Muscle of leg (tissue), 3 donors: ENCODE measurements at regions not wholly inside any gene's neighbourhood (a gene's known extent, or its start where the extent isn't known, plus 50 kb on each side); places are given as distances from the start of the nearest gene placed in this dataset.
A peak's percentile ranks its signal among the peaks of the same experiment; 100 is the strongest.

Experiments
- DNase-seq: peaks from one replicate; pipeline ENCODE4 v3.0.0; 2013
- H3K27ac ChIP-seq: one replicate; pipeline ENCODE4 v1.5.1; 2013; ENCODE audit warnings: mild to moderate bottlenecking, low read length, control low read depth
- H3K27me3 ChIP-seq: one replicate; pipeline ENCODE4 v1.6.1; 2013; ENCODE audit warnings: low read length; ENCODE audit not compliant: control insufficient read depth, insufficient read depth
- H3K36me3 ChIP-seq: one replicate; pipeline ENCODE4 v1.6.1; 2013; ENCODE audit warnings: low read length; ENCODE audit not compliant: control insufficient read depth, insufficient read depth
- H3K4me1 ChIP-seq: one replicate; pipeline ENCODE4 v1.6.1; 2013; ENCODE audit warnings: low read length; ENCODE audit not compliant: control insufficient read depth, insufficient read depth
- H3K4me3 ChIP-seq: one replicate; pipeline ENCODE4 v1.5.1; 2013; ENCODE audit warnings: low read length, control low read depth
- H3K9me3 ChIP-seq: replicated peaks from 2 replicates; pipeline ENCODE4 v1.6.1; 2013; ENCODE audit warnings: low read depth, low read length; ENCODE audit not compliant: control insufficient read depth
- WGBS: methylation state at CpG from one replicate; pipeline ENCODE4 v1.1.5; 2013; ENCODE audit warnings: missing lambda C conversion rate; ENCODE audit not compliant: insufficient coverage; 5-methylcytosine and 5-hydroxymethylcytosine counted together

- Histone ChIP-seq H3K4me1 (no peaks in the 10 kb centered on the region), H3K4me3 (no peak overlapping the region), H3K27ac (no peak overlapping the region), H3K9me3 (no peaks in the 10 kb centered on the region), H3K36me3 (no peaks in the 10 kb centered on the region), H3K27me3 (peaks cover 2% of the 10 kb centered on the region)
- no peak for DNase-seq
- WGBS = no CpG with 5 or more reads among the region's 8 CpGs
These were observed 97.1 kb downstream of the MINAR1 start for GRCh38 chr15:79529157-79529785.

- DNase-seq = no peak
- Histone ChIP-seq H3K27me3 (no peaks in the 10 kb centered on the region), H3K27ac (no peak overlapping the region), H3K9me3 (no peaks in the 10 kb centered on the region), H3K4me3 (no peak overlapping the region), H3K4me1 (no peaks in the 10 kb centered on the region), H3K36me3 (no peaks in the 10 kb centered on the region)
- WGBS = 100% methylated on average over 1 of the region's 3 CpGs
These were observed 103.4 kb downstream of the MINAR1 start for GRCh38 chr15:79535536-79535935.

GRCh38 chr15:79538527-79538926 lies 106.4 kb downstream of the MINAR1 start:
- no peaks in the 10 kb centered on the region for H3K36me3 ChIP-seq
- H3K27me3 ChIP-seq = no peaks in the 10 kb centered on the region
- WGBS = no CpG with 5 or more reads among the region's 5 CpGs
- H3K4me1 ChIP-seq = no peaks in the 10 kb centered on the region
- H3K27ac ChIP-seq = no peak overlapping the region
- DNase-seq = no peak
- H3K4me3 ChIP-seq = no peak overlapping the region
- H3K9me3 ChIP-seq = no peaks in the 10 kb centered on the region

GRCh38 chr15:79539401-79539800 lies 107.3 kb downstream of the MINAR1 start:
- WGBS = no CpG with 5 or more reads among the region's 3 CpGs
- DNase-seq = peak; percentile 82
- Histone ChIP-seq H3K27me3 (no peaks in the 10 kb centered on the region), H3K4me3 (no peak overlapping the region), H3K4me1 (no peaks in the 10 kb centered on the region), H3K27ac (no peak overlapping the region), H3K36me3 (no peaks in the 10 kb centered on the region), H3K9me3 (no peaks in the 10 kb centered on the region)

GRCh38 chr15:79540551-79540950 lies 108.4 kb downstream of the MINAR1 start:
- no peaks in the 10 kb centered on the region for H3K4me1 ChIP-seq
- no peaks in the 10 kb centered on the region for H3K27me3 ChIP-seq
- no peak overlapping the region for H3K27ac ChIP-seq
- no peaks in the 10 kb centered on the region for H3K9me3 ChIP-seq
- WGBS = no CpG with 5 or more reads among the region's 2 CpGs
- H3K4me3 ChIP-seq = no peak overlapping the region
- no peak for DNase-seq
- no peaks in the 10 kb centered on the region for H3K36me3 ChIP-seq

GRCh38 chr15:79541196-79541595 lies 109.1 kb downstream of the MINAR1 start:
- Histone ChIP-seq H3K4me1 (no peaks in the 10 kb centered on the region), H3K27ac (no peak overlapping the region), H3K4me3 (no peak overlapping the region), H3K9me3 (no peaks in the 10 kb centered on the region), H3K27me3 (no peaks in the 10 kb centered on the region), H3K36me3 (no peaks in the 10 kb centered on the region)
- WGBS = no CpG with 5 or more reads among the region's 3 CpGs
- DNase-seq = no peak

- no peak overlapping the region for H3K27ac ChIP-seq
- H3K27me3 ChIP-seq = no peaks in the 10 kb centered on the region
- no peaks in the 10 kb centered on the region for H3K9me3 ChIP-seq
- no peak for DNase-seq
- H3K4me1 ChIP-seq = no peaks in the 10 kb centered on the region
- H3K36me3 ChIP-seq = no peaks in the 10 kb centered on the region
- H3K4me3 ChIP-seq = no peak overlapping the region
These were observed 111.0 kb downstream of the MINAR1 start for GRCh38 chr15:79543097-79543496.

GRCh38 chr15:79549196-79549595 lies 117.1 kb downstream of the MINAR1 start:
- Histone ChIP-seq H3K27me3 (no peaks in the 10 kb centered on the region), H3K4me3 (no peak overlapping the region), H3K27ac (no peak overlapping the region), H3K9me3 (no peaks in the 10 kb centered on the region), H3K36me3 (no peaks in the 10 kb centered on the region), H3K4me1 (no peaks in the 10 kb centered on the region)
- WGBS = no CpG with 5 or more reads among the region's 2 CpGs
- DNase-seq = no peak

GRCh38 chr15:79560384-79560783 lies 128.2 kb downstream of the MINAR1 start:
- Histone ChIP-seq H3K4me1 (no peaks in the 10 kb centered on the region), H3K27ac (no peak overlapping the region), H3K4me3 (no peak overlapping the region), H3K9me3 (no peaks in the 10 kb centered on the region), H3K27me3 (peaks cover 16% of the 10 kb centered on the region), H3K36me3 (no peaks in the 10 kb centered on the region)
- DNase-seq = no peak
- 96% methylated on average over 17 of the region's 24 CpGs for WGBS

- no peak overlapping the region for H3K27ac ChIP-seq
- H3K9me3 ChIP-seq = no peaks in the 10 kb centered on the region
- WGBS = 40% methylated on average over 1 of the region's 4 CpGs
- peaks cover 16% of the 10 kb centered on the region for H3K27me3 ChIP-seq
- H3K4me1 ChIP-seq = no peaks in the 10 kb centered on the region
- DNase-seq = no peak
- H3K4me3 ChIP-seq = no peak overlapping the region
- no peaks in the 10 kb centered on the region for H3K36me3 ChIP-seq
These were observed 129.8 kb downstream of the MINAR1 start for GRCh38 chr15:79561982-79562381.

GRCh38 chr15:79562403-79562815 lies 130.3 kb downstream of the MINAR1 start:
- H3K4me3 ChIP-seq = no peak overlapping the region
- H3K36me3 ChIP-seq = no peaks in the 10 kb centered on the region
- H3K9me3 ChIP-seq = no peaks in the 10 kb centered on the region
- H3K27me3 ChIP-seq = peaks cover 16% of the 10 kb centered on the region
- WGBS = 17% methylated on average over 14 of the region's 14 CpGs
- no peak for DNase-seq
- no peaks in the 10 kb centered on the region for H3K4me1 ChIP-seq
- H3K27ac ChIP-seq = no peak overlapping the region
